ENCODE measurements at regions not wholly inside any gene's neighbourhood (a gene's known extent, or its start where the extent isn't known, plus 50 kb on each side); places are given as distances from the start of the nearest gene placed in this dataset.
A peak's percentile ranks its signal among the peaks of the same experiment; 100 is the strongest.

GRCh38 chr12:124434951-124435805 is 132.2 kb downstream of the NCOR2 start:
- DNase-seq = no peak
- Histone ChIP-seq H3K4me3 (ENCODE audit: low read depth, low read length) (no peak overlapping the region), H3K27ac (peak overlapping the region; percentile 43), H3K36me3 (peaks cover 44% of the 10 kb centered on the region), H3K9me3 (ENCODE audit: severe bottlenecking) (no peaks in the 10 kb centered on the region), H3K27me3 (ENCODE audit: insufficient read depth, low read depth, severe bottlenecking) (no peaks in the 10 kb centered on the region)
- no peak for TF ChIP-seq CTCF (IDR thresholded peaks at IDR 0.05; ENCODE audit: low read depth, low read length)

GRCh38 chr12:124434354-124434753 is 133.1 kb downstream of the NCOR2 start:
- peaks cover 52% of the 10 kb centered on the region for H3K36me3 ChIP-seq
- DNase-seq = no peak
- no peak overlapping the region; the same call in 1 of the 2 replicates for H3K27ac ChIP-seq
- H3K4me3 ChIP-seq (ENCODE audit: low read depth, low read length) = no peak overlapping the region
- TF ChIP-seq CTCF (IDR thresholded peaks at IDR 0.05; ENCODE audit: low read depth, low read length) = no peak
- H3K27me3 ChIP-seq (ENCODE audit: insufficient read depth, low read depth, severe bottlenecking) = no peaks in the 10 kb centered on the region
- H3K9me3 ChIP-seq (ENCODE audit: severe bottlenecking) = no peaks in the 10 kb centered on the region

GRCh38 chr12:124433879-124434278 is 133.5 kb downstream of the NCOR2 start:
- DNase-seq = no peak
- Histone ChIP-seq H3K27me3 (ENCODE audit: insufficient read depth, low read depth, severe bottlenecking) (no peaks in the 10 kb centered on the region), H3K9me3 (ENCODE audit: severe bottlenecking) (no peaks in the 10 kb centered on the region), H3K4me3 (ENCODE audit: low read depth, low read length) (no peak overlapping the region), H3K27ac (no peak overlapping the region), H3K36me3 (peaks cover 56% of the 10 kb centered on the region)
- no peak for TF ChIP-seq CTCF (IDR thresholded peaks at IDR 0.05; ENCODE audit: low read depth, low read length)

GRCh38 chr12:124433147-124433874 is 134.1 kb downstream of the NCOR2 start:
- no peaks in the 10 kb centered on the region for H3K9me3 ChIP-seq (ENCODE audit: severe bottlenecking)

GRCh38 chr12:124432376-124432775 is 135.0 kb downstream of the NCOR2 start:
- no peak for DNase-seq
- Histone ChIP-seq H3K36me3 (peaks cover 52% of the 10 kb centered on the region), H3K27me3 (ENCODE audit: insufficient read depth, low read depth, severe bottlenecking) (no peaks in the 10 kb centered on the region), H3K27ac (no peak overlapping the region), H3K9me3 (ENCODE audit: severe bottlenecking) (no peaks in the 10 kb centered on the region), H3K4me3 (ENCODE audit: low read depth, low read length) (no peak overlapping the region)
- no peak for TF ChIP-seq CTCF (IDR thresholded peaks at IDR 0.05; ENCODE audit: low read depth, low read length)

More at GRCh38 chr12:124433147-124433874, 134.1 kb downstream of the NCOR2 start:
- Histone ChIP-seq H3K27me3 (ENCODE audit: insufficient read depth, low read depth, severe bottlenecking) (no peaks in the 10 kb centered on the region), H3K4me3 (ENCODE audit: low read depth, low read length) (no peak overlapping the region), H3K27ac (no peak overlapping the region), H3K36me3 (peaks cover 56% of the 10 kb centered on the region)
- no peak for DNase-seq
- no peak for TF ChIP-seq CTCF (IDR thresholded peaks at IDR 0.05; ENCODE audit: low read depth, low read length)
